D721Med (cell line): ENCODE measurements at regions not wholly inside any gene's neighbourhood (a gene's known extent, or its start where the extent isn't known, plus 50 kb on each side); places are given as distances from the start of the nearest gene placed in this dataset.

Experiments used
- DNase-seq: peaks from one replicate; pipeline ENCODE4 v3.0.0; 2011; ENCODE audit warnings: low spot score; ENCODE audit not compliant: insufficient read length
- FAIRE-seq: peaks from 2 replicates; lab custom pipeline; 2011; peaks lifted over from hg19 to GRCh38; lab: Jason Lieb, UNC
- TF ChIP-seq, protein P1 (sequence below): IDR thresholded peaks from 2 replicates; pipeline ENCODE4 v1.5.1; 2012; ENCODE audit warnings: mild to moderate bottlenecking, control low read depth; ENCODE audit not compliant: insufficient read depth; ENCODE audit errors: missing control alignments

DNA sequence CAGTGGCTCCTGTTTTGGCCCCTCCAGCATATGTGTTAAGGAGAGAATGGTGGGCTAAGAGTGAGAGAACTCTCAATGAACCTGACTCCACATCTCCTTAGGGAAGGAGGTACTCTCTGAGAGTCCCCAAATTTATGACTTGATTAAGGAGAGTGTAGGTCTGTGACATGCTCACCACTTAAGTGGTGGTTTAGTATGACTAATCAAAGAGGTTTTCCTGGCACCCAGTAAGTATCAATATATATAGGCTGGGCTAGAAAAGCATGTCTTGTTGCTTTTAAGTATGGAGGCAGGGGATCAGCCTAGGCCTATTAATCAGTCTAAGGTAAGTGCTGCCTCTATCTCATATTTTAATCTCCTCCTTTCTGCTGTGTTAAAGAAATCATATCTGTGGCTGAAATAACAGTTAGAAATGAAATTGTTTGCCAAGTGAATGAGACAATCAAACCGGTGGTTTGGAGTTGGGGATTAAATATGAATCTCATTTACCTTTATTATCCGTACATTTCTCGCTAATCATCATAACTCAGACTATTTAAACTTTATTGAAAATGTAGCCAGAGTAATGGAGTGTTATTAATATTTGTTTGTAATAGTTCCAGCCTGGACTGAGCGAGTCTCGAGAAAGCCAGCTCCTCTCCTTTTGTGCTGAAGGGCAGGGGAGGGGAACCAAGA is 107.7 kb upstream of the MEIS1 start:
- FAIRE-seq (no peak), DNase-seq (no peak)
- TF ChIP-seq, protein P1, sequence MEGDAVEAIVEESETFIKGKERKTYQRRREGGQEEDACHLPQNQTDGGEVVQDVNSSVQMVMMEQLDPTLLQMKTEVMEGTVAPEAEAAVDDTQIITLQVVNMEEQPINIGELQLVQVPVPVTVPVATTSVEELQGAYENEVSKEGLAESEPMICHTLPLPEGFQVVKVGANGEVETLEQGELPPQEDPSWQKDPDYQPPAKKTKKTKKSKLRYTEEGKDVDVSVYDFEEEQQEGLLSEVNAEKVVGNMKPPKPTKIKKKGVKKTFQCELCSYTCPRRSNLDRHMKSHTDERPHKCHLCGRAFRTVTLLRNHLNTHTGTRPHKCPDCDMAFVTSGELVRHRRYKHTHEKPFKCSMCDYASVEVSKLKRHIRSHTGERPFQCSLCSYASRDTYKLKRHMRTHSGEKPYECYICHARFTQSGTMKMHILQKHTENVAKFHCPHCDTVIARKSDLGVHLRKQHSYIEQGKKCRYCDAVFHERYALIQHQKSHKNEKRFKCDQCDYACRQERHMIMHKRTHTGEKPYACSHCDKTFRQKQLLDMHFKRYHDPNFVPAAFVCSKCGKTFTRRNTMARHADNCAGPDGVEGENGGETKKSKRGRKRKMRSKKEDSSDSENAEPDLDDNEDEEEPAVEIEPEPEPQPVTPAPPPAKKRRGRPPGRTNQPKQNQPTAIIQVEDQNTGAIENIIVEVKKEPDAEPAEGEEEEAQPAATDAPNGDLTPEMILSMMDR, result no peak

DNA sequence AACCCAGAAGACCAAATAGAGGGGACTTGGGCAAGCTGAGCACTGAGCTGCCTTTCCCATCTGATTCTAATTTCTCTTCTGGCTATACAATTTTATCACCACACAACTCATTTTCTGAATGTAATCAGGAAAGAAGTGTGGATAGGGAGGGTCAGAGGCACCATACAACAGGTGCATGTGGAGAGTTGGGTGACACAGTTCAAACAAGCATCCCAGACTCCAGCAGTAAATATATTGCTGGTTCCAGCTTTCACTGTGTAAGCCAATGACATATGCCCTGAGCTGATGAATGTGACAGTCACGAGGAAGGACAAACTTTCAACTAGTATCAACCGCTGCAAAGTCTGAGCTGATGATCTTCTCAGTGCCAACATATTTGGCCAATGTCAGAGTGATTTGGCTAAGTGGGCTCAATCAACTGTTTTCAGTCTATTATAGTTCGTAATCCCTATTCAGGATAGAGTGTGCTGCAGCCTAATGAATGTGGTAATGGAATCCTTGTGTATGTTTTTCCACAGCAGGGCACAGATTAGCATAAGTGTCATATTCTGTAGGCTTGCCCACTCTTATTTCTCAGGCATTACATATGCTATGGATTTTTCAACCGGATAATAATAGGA is 109.9 kb upstream of the MEIS1 start:
- FAIRE-seq, result no peak
- TF ChIP-seq, protein P1, result no peak
- no peak for DNase-seq

DNA sequence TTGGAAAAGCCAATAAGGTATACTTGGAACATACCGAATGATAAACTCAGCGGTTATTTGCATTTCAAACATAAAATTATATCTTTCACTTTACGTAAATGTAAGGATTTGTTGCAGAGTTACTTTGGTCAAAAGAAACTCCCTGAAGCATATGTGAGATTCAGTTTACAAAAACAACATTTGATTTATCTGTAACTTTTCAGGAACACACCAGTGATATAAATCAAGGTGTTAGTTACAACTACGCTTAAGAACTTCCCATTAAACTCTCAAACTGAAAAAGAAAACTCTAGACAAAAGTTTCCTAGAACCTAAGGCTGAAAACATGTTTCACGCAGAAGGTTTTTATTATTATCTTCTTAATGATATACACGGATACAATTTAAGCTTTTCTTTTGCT is 110.6 kb upstream of the MEIS1 start:
- DNase-seq (no peak), FAIRE-seq (no peak)
- TF ChIP-seq, protein P1, result no peak

DNA sequence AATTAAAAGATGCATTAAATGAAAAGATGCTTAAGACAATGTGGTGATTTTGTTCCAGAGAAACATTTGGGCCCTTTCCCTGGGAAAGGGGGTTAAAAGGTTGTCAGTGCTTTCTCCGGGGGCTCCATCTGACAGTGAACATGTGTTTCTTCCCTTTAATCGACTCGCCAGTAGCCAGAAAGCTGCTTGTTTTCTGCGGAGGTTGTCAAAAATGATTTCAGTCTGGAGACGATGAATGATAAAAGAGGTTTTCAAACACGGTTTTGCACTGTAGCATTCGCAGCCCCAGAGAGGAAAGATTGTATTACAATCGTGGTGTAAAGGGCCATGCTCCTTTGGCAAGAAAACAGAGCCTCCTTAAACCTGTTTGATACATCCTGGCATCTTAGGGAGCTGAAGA is 111.5 kb upstream of the MEIS1 start:
- FAIRE-seq (no peak), DNase-seq (no peak)
- TF ChIP-seq, protein P1, result no peak

DNA sequence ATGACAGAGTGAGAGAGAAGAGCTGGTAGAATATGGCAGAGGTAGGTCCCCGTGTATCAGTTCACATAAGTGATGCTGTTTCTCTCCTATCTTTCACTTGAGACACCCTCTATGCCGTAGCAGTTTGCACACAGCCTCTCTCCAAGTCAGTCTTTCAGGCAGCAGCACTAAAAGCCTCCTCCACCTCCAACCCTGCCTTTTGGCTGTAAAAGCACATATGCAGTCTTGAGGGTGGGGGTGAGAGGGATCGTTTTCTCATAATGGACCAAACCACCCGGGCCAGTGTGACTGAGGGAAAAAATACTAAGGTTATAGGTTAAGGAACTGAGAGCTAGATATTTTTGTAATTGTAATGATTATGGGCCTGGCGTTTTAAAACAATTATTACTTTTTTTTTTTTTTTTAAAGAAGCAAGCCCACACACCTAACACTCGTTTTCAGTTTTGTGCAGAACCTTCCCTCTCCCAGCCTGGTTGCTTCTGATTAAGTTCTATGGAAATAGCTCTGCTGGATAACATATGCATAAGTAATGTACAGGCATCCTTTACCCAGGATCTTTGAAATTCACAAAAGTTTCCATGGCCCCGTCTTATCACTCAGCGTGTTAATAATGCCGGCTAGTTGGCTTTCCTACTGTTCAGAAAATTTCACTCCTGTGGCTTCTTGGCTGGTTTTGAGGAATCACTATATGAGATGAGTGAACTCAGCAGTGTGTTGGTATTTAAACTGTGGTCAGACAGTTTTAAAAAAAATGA is 112.2 kb upstream of the MEIS1 start:
- DNase-seq (no peak), FAIRE-seq (no peak)
- TF ChIP-seq, protein P1, result no peak

DNA sequence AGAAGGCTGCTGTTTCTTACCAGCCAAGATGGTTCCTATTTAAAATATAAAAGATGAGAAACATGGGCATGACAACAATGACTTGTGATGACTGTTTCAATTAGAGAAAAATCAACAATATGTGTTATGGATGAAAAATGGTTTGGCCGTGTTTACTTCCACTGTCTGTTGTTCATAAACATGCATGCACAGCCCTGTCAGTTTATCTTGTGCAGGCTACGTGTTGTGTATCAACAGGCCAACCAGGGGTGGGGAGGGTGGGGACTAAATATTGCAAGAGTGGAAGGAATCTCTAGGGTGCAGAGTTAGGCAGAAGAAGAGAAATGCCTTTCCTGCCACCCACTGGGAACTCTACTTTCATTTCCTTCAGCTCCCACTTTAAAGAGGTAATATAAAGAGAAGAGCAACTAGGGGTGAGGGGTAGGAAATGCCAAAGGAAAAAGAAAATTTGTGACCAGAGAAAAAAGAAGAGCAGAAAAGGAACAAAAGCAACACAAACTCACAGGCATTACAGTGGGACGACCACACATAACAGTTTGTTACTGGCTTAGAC is 116.8 kb upstream of the MEIS1 start:
- no peak for DNase-seq

More for the DNA sequence above, 116.8 kb upstream of the MEIS1 start:
- FAIRE-seq, result no peak
- TF ChIP-seq, protein P1, result no peak
